HG03521 (cell line): ENCODE measurements at regions not wholly inside any gene's neighbourhood (a gene's known extent, or its start where the extent isn't known, plus 50 kb on each side); places are given as distances from the start of the nearest gene placed in this dataset.
"Not testable (repeated sequence)": the region's sequence is repeated elsewhere in the genome, so short reads cannot be mapped to it uniquely, and the experiment has no call there.

Source experiments
- ATAC-seq: cut with Tn5 transposase; IDR thresholded peaks from one replicate; pipeline ENCODE4 v1.9.1; 2021; ENCODE audit warnings: mild to moderate bottlenecking, moderate library complexity; ENCODE audit not compliant: unreplicated experiment

- ATAC-seq, result no peak
Measured at GRCh38 chr17:20733923-20734322, 154.4 kb downstream of the CDRT15L2 start.

DNA sequence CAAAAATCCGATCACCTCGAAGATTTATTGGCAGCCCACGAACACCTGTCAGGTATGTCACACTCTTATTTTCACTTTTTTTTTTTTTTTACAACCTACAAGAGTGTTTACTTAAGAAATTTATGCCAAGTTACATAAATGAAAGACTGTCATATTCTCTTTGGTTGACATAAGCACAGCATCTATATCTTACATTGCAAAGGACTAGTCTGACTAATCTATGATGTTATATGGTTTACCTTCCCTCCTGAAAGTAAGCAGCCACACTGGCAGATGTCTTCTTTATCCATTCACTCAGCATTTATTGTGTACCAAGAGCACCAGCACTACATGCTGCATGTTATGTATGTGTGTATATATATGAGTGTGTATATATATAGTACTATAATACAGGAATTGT is 156.3 kb downstream of the CDRT15L2 start:
- ATAC-seq, result no peak

DNA sequence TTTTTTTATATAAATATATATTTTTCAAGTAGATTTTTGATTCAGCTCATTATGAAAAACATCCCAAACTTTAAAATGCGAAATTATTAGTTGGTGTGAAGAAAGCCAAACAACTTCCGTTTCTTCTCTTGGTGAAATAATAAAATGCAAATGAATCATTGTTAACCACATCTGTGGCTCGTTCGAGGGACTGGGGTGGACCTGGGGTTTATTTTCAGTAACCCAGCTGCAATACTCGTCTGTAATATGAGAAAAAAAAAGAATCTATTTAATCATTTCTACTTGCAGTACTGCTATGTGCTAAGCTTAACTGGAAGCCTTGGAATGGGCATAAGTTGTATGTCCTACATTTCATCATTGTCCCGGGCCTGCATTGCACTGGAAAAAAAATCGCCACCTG is 158.1 kb downstream of the CDRT15L2 start:
- not testable (repeated sequence) for ATAC-seq

- ATAC-seq, result no peak
Measured at GRCh38 chr17:20771104-20771503, 191.6 kb downstream of the CDRT15L2 start.

DNA sequence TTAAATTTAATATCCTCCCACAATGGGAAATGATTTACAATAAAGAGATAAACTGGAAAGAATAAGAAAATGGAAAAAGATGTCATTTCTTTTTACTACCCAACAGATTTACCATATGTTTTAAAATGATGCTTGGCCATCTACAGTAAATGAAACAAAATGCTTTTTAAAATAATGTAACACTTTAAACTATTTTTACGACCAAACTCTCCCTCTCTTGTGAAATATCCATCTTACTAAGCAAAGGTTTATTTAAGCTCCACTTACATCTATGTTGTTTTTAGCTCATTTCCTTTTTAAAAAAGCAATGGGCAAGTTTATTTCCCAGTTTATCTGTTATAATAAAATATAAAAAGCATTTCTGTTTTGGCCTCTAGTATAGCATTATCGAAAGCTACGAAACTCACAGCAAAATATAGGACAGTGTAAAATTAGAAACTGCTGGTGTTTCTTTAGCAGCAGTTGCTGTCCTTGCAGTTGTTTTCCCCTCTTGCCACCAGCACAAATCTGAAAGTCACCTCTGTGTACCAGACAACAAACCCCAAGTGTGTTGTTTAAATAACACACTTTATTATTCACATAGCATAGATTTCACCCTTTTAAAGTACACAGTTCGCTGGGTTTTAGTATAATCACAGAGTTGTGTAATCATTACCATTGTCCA is 195.1 kb downstream of the CDRT15L2 start:
- no peak for ATAC-seq

DNA sequence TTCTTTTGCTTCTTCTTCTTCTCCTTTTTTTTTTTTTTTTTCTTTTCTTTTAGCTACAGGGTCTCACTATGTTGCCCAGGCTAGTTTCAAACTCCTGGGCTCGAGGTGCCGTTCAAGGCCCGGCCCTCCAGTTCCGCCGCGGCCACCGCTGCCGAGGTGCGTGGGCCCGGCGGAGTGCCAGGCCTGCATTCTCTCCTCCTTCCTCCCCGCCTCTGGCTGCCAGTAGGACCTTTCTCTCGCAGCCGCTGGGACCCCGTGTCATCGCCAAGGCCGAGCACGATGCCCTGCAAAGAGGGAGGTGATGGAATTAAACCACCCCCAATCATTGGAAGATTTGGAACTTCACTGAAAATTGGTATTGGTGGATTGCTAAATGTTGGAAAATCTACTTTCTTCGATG is 195.8 kb downstream of the CDRT15L2 start:
- ATAC-seq, result no peak

GRCh38 chr17:20779521-20779920 is 200.0 kb downstream of the CDRT15L2 start:
- no peak for ATAC-seq

- no peak for ATAC-seq
Measured at GRCh38 chr17:20781260-20781659, 201.7 kb downstream of the CDRT15L2 start.

GRCh38 chr17:20781869-20782268 is 202.3 kb downstream of the CDRT15L2 start:
- not testable (repeated sequence) for ATAC-seq

- ATAC-seq, result no peak
Measured at GRCh38 chr17:20783091-20783490, 203.6 kb downstream of the CDRT15L2 start.

DNA sequence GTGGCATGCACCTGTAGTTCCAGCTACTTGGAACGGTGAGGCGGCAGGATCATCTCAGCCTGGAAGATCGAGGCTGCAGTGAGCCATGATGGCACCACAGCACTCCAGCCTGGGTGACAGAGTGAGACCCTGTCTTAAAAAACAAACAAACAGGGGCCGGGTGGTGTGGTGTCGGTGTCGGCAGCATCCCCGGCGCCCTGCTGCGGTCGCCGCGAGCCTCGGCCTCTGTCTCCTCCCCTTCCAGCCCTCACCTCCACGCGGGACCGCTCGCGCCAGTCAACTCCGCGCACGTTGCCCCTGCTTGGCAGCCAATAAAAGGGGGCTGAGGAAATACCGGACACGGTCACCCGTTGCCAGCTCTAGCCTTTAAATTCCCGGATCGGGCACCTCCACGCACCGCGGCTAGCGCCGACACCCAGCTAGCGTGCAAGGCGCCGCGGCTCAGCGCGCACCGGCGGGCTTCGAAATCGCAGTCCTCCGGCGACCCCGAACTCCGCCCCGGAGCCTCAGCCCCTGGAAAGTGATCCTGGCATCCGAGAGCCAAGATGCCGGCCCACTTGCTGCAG is 204.7 kb downstream of the CDRT15L2 start:
- no peak for ATAC-seq

DNA sequence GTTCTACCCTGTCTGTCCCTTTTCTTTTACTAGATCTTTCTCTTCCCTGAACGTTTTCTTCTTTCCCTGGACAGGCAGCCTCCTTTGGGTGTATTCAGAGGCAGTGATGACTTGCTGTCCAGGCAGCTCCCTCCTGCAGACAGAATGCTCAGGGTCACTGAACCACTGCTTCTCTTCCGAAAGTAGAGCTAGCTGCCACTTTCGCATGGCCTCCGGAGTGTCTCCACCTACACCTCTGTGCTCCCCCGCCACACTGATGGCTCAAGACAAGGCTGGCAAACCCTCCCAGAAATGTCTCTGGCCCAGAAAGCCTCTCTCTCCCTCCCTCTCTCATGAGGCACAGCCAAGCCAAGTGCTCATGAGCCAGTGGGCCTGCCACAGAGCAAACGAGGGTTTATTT is 207.8 kb downstream of the CDRT15L2 start:
- ATAC-seq, result no peak

DNA sequence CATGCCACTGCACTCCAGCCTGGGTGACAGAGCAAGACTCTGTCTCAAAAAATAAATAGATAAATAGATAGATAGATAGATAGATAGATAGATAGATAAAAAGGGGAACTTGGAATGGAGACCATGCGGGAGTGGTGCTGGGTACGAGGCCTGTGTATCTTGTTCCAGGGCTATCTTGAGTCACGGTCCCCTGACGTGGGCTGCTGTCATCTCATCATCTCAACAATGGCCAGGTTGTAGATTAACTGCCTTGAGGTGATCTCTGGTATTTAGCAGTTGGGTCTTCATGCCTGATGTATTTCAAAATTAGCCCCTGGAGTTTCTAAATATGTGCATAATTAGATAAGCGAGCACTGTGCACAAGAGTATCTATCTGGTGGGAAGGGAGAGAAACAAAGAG is 212.1 kb downstream of the CDRT15L2 start:
- ATAC-seq, result no peak

- not testable (repeated sequence) for ATAC-seq
Measured at GRCh38 chr17:20794532-20794931, 215.0 kb downstream of the CDRT15L2 start.

DNA sequence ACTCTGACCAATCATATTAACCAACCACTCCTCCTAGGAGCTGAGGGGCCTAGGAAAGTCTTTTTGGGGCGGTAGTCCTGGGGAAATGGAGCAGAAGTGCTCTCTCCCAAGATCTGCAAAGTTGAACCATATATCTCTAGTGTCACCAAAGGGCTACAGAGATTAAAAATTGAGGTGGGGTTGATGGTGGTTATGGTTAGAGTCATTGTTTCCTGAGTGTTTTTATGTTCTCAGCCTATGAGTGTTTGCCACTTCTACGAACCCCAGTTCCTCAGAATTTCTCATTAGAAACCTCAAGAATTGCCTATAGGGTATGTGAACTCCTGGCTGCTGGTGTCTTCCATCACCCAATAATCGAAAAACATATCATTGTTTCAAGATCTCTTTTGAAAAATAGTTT is 217.8 kb downstream of the CDRT15L2 start:
- ATAC-seq, result no peak

- ATAC-seq, result no peak
Measured at GRCh38 chr17:20800146-20800545, 220.6 kb downstream of the CDRT15L2 start.

DNA sequence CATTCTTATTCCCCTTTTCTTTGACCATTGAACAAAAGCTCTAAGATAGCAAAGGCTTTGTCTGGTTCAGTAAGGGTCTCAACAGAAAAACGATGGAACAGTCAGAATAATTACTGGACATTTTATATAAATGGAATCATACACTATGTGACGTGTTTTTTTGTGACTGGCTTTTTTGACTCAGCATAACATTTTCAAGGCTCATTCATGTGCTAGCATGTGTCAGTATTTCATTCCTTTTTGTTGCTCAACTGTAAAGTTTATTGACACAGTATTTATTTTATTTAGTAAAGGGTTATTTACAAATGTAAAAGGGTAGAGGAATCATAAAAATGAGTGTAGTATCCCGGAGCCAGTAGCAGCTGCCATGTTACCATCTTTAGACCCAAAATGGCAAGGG is 226.2 kb downstream of the CDRT15L2 start:
- no peak for ATAC-seq

GRCh38 chr17:20807566-20807965 is 228.0 kb downstream of the CDRT15L2 start:
- ATAC-seq, result not testable (repeated sequence)

- ATAC-seq, result not testable (repeated sequence)
Measured at GRCh38 chr17:20815410-20815809, 227.4 kb downstream of the USP22 start.

DNA sequence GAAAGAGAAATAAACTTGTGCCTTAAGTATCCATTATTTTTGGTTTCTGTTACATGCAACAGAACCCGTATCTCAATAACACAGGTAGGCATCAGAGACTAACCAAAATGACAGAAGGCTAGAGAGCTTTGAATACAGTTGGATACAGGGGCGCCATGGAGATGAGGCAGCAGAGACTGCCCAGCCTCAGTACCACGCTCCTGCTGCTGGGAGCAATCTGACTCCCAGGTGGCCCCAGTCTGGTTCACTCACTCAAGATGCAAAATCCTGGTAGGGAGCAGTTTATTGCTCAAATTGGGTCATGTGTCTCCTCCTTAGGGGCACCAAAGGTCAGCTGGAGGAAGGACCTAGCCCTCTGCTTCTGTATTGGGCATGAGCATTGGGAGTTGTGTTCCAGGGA is 218.9 kb downstream of the USP22 start:
- ATAC-seq, result no peak

DNA sequence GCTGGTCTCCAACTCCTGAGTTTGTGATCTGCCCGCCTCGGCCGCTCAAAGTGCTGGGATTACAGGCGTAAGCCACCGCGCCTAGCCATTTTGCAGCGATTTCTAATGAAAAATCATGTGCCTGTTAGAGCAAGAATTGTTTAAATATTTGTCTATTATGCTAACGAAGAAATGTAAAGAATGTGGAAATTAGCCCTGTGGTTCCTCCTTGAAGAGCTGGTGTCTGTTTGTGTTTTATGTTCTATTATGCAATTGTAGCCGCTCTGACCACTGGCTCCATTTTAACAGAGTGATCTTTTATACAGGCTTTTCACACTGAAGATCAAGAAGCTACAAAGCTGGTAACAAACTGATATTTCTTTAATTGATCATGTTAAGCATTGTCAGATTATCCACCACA is 217.3 kb downstream of the USP22 start:
- ATAC-seq, result no peak

GRCh38 chr17:20840453-20840852 is 202.4 kb downstream of the USP22 start:
- ATAC-seq, result not testable (repeated sequence)
